Tibial nerve (tissue), 4 donors: ENCODE measurements at regions not wholly inside any gene's neighbourhood (a gene's known extent, or its start where the extent isn't known, plus 50 kb on each side); places are given as distances from the start of the nearest gene placed in this dataset.
A peak's percentile ranks its signal among the peaks of the same experiment; 100 is the strongest.

Experiments used
- DNase-seq, 2 donors: peaks; one replicate each; pipeline ENCODE4 v3.0.0-alpha.2; 2019; ENCODE audit warnings: low spot score in 2 of 2
- H3K27ac ChIP-seq, 4 donors: fragments of 200-600 bp; sonication (generic) in 3 of 4; one replicate each; pipeline ENCODE4 v1.5.1; 2017 to 2019; ENCODE audit warnings: mild to moderate bottlenecking in 1 of 4
- H3K27me3 ChIP-seq, 2 donors: fragments of 200-600 bp; sonication (generic) in 1 of 2; one replicate each; pipeline versions ENCODE4 v1.5.1 to v1.6.0; 2017 to 2019
- H3K36me3 ChIP-seq, 3 donors: fragments of 200-600 bp; sonication (generic); one replicate each; pipeline ENCODE4 v1.5.1; 2018 to 2019
- H3K4me1 ChIP-seq, 4 donors: fragments of 200-600 bp; sonication (generic) in 3 of 4; one replicate each; pipeline ENCODE4 v1.5.1; 2017 to 2019
- H3K4me3 ChIP-seq, 4 donors: fragments of 200-600 bp; sonication (generic) in 3 of 4; one replicate each; pipeline ENCODE4 v1.5.1; 2017 to 2019; ENCODE audit warnings: mild to moderate bottlenecking in 1 of 4, moderate library complexity in 1 of 4
- H3K9me3 ChIP-seq, 4 donors: fragments of 200-600 bp; sonication (generic) in 3 of 4; one replicate each; pipeline ENCODE4 v1.5.1; 2017 to 2019
- EP300 ChIP-seq, 2 donors: sonication (generic); formaldehyde crosslinking; IDR thresholded peaks; one replicate each; pipeline ENCODE4 v1.6.1; 2017; ENCODE audit warnings: antibody characterized with exemption in 2 of 2, mild to moderate bottlenecking in 1 of 2
- POLR2A ChIP-seq, 2 donors: fragments of 450-650 bp; IDR thresholded peaks; one replicate each; pipeline ENCODE4 v1.6.1; 2017; ENCODE audit warnings: antibody characterized with exemption in 2 of 2, mild to moderate bottlenecking in 2 of 2, moderate library complexity in 2 of 2
- WGBS, 2 donors: methylation state at CpG; one replicate each; pipeline ENCODE4 v1.1.5; 2018; 5-methylcytosine and 5-hydroxymethylcytosine counted together
- TF ChIP-seq, protein P1 (sequence below), 5 experiments: fragments of 200-600 bp in 3 of 5; fragments of 450-650 bp in 2 of 5; sonication (generic) in 3 of 5; IDR thresholded peaks; one replicate each; pipeline ENCODE4 v1.5.1; 2016 to 2019; ENCODE audit warnings: antibody characterized with exemption in 5 of 5, mild to moderate bottlenecking in 3 of 5, moderate library complexity in 2 of 5

DNA sequence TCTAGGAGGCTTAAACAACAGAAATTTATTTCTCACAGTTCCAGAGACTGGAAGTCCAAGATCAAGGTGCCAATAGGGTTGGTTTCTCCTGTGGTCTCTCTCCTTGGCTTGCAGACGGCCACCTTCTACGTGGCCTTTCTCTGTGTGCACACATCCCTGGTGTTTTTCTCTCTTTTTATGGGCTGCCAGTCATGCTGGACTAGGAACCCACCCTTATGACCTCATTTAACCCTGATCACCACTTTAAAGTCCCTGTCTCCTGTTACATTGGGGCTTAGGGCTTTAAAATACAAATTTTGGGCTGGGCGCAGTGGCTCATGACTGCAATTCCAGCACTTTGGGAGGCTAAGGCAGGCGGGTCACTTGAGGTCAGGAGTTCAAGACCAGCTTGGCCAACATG lies 157.1 kb downstream of the TLE1 start:
- Histone ChIP-seq H3K27ac (no peak overlapping the region), H3K4me3 (no peak overlapping the region), H3K9me3 (no peaks in the 10 kb centered on the region), H3K36me3 (no peaks in the 10 kb centered on the region), H3K4me1 (no peaks in the 10 kb centered on the region), H3K27me3 (no peaks in the 10 kb centered on the region)
- TF ChIP-seq, protein P1, sequence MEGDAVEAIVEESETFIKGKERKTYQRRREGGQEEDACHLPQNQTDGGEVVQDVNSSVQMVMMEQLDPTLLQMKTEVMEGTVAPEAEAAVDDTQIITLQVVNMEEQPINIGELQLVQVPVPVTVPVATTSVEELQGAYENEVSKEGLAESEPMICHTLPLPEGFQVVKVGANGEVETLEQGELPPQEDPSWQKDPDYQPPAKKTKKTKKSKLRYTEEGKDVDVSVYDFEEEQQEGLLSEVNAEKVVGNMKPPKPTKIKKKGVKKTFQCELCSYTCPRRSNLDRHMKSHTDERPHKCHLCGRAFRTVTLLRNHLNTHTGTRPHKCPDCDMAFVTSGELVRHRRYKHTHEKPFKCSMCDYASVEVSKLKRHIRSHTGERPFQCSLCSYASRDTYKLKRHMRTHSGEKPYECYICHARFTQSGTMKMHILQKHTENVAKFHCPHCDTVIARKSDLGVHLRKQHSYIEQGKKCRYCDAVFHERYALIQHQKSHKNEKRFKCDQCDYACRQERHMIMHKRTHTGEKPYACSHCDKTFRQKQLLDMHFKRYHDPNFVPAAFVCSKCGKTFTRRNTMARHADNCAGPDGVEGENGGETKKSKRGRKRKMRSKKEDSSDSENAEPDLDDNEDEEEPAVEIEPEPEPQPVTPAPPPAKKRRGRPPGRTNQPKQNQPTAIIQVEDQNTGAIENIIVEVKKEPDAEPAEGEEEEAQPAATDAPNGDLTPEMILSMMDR (IDR thresholded peaks at IDR 0.05): no peak
- TF ChIP-seq POLR2A (IDR thresholded peaks at IDR 0.05): no peak
- TF ChIP-seq EP300 (IDR thresholded peaks at IDR 0.05): no peak
- 92 to 96% methylated on average over 4 of the region's 4 CpGs for WGBS, 2 donors
- no peak for DNase-seq

DNA sequence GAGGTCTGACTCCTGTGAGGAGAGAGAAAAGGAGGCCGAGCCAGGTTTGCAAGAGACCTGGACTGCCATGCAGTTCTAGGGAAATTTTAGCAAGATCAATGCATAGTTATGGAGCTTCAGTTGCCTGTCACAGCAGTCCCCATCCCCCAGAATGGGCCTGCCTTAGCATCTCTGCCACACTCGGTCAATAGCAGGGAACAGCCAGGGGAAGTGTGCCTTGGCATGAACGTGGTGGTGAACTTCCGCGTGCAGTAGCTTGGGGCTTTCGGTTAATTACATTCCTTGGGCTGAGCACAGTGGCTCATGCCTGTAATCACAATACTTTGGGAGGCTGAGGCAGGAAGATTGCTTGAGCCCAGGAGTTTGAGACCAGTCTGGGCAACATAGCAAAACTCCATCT lies 157.8 kb downstream of the TLE1 start:
- Histone ChIP-seq H3K27ac (no peak overlapping the region), H3K9me3 (no peaks in the 10 kb centered on the region), H3K4me3 (no peak overlapping the region), H3K36me3 (no peaks in the 10 kb centered on the region), H3K4me1 (no peaks in the 10 kb centered on the region), H3K27me3 (no peaks in the 10 kb centered on the region)
- TF ChIP-seq EP300 (IDR thresholded peaks at IDR 0.05) (no peak), POLR2A (IDR thresholded peaks at IDR 0.05) (no peak)
- TF ChIP-seq, protein P1 (IDR thresholded peaks at IDR 0.05): no peak
- 77 to 94% methylated on average over 6 of the region's 6 CpGs for WGBS, 2 donors
- no peak for DNase-seq

DNA sequence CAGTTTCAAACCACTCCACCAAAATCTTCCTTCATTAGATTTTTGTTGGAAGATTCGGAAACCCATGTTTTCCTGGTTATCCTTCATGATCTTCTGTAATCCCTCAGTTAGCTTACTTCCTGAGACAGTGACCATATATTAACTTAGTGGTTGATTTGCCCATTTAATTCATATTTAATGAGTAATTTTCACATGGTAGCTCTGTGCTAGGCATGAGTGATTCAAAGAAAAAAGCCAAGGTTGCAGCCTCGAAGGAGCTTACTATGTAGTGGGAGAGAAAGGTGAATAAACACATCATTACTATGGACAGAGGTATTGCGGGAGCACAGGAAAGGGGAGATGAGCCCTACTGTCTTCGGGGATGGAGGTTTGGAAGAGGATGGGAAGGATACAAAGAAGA lies 158.5 kb downstream of the TLE1 start:
- no peaks in the 10 kb centered on the region for H3K36me3 ChIP-seq
- TF ChIP-seq, protein P1 (IDR thresholded peaks at IDR 0.05): no peak
- TF ChIP-seq POLR2A (IDR thresholded peaks at IDR 0.05): no peak
- TF ChIP-seq EP300 (IDR thresholded peaks at IDR 0.05): no peak
- H3K9me3 ChIP-seq: no peaks in the 10 kb centered on the region
- H3K27ac ChIP-seq: no peak overlapping the region
- H3K4me3 ChIP-seq: no peak overlapping the region
- no peaks in the 10 kb centered on the region for H3K4me1 ChIP-seq
- DNase-seq: no peak
- WGBS, 2 donors: 96 to 97% methylated on average over 4 of the region's 4 CpGs
- no peaks in the 10 kb centered on the region for H3K27me3 ChIP-seq

DNA sequence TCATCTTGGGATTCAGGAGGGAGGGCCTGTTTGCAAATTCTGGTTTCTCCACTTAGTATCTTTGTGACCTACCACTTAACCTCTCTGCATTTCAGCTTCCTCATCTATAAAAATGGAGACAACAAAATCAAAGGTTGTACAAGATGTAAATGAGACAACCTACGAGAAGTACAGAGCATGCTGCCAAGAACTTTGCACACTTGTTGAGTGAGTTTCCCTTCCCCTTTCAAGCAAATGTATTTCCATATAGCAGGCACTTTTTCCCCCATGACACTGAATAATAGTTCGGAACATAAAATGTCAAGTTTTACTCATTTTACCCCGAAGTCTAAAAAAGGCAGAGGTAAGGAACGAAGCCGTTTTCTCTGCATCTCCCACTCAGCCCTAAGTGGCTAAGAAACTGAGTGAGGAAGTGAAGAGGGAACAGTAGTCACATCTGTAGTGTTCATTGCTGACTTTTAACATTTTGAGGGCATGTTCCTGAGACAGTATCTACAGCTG lies 159.0 kb downstream of the TLE1 start:
- 82 to 83% methylated on average over 5 of the region's 5 CpGs for WGBS, 2 donors
- Histone ChIP-seq H3K9me3 (no peaks in the 10 kb centered on the region), H3K27ac (no peak overlapping the region), H3K4me3 (no peak overlapping the region), H3K36me3 (no peaks in the 10 kb centered on the region), H3K27me3 (no peaks in the 10 kb centered on the region), H3K4me1 (no peaks in the 10 kb centered on the region)
- no peak for DNase-seq
- TF ChIP-seq POLR2A (IDR thresholded peaks at IDR 0.05) (no peak), EP300 (IDR thresholded peaks at IDR 0.05) (no peak)

DNA sequence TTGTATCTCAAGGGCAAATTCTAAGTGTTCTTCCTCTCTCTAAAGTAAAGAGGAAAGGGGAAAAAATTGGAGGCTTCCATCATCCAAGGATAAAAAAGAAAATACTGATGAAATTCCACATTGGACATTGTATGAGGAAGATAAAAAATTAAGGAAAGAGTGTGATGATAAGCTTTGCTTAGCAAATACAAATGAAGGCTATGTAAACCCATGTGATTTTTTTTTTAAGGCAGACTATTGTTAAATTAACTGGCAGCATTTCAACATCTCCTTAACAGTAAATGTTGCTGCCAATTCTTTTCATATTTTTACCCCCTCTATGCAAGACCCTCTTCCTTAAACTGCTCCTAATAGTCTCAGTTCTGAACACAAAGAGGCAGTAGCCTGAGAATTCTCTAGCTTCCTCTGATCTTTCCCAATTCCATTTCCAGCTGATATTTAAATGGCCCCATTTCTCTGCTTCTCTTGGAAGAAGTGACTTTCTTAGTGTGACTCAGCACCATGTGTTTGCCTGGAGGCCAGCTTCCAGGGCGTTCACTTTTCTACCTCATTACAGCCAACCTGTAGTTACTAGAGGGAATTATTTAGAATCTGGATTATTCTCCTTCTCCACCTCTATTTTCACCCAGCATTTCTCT lies 159.7 kb downstream of the TLE1 start:
- DNase-seq: no peak
- TF ChIP-seq POLR2A (IDR thresholded peaks at IDR 0.05) (no peak), EP300 (IDR thresholded peaks at IDR 0.05) (peak in 1 of 2 donors; percentile 59)
- Histone ChIP-seq H3K9me3 (no peaks in the 10 kb centered on the region), H3K4me3 (no peak overlapping the region), H3K36me3 (no peaks in the 10 kb centered on the region), H3K4me1 (no peaks in the 10 kb centered on the region), H3K27me3 (no peaks in the 10 kb centered on the region), H3K27ac (no peak overlapping the region)
- WGBS, 2 donors: 57 to 68% methylated on average over 1 of the region's 1 CpG

DNA sequence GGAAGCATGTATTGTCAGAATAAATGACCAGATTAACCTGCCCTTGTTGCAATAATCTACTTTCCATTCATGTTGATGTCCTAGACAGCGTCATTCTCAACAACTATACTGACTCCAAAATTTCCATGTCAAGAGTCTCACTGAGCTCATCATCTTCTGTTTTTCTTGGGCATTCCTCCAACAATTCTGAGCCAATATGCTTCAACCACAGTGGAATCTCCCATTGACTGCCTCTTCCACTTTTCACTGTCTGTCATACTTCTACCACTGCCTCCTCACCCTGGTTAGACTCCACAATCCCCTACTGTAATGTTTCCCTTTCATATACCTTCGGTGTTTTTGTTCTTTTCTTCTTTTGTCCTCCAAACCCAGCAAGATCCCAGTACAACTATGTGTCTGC lies 162.8 kb downstream of the TLE1 start:
- no peak overlapping the region for H3K4me3 ChIP-seq
- H3K4me1 ChIP-seq: peaks cover 0 to 5% (median 0%) of the 10 kb centered on the region in 4 donors
- DNase-seq: no peak
- TF ChIP-seq, protein P1 (IDR thresholded peaks at IDR 0.05): no peak
- TF ChIP-seq POLR2A (IDR thresholded peaks at IDR 0.05): no peak
- TF ChIP-seq EP300 (IDR thresholded peaks at IDR 0.05): no peak
- H3K36me3 ChIP-seq: no peaks in the 10 kb centered on the region
- no peak overlapping the region for H3K27ac ChIP-seq
- H3K27me3 ChIP-seq: no peaks in the 10 kb centered on the region
- H3K9me3 ChIP-seq: no peaks in the 10 kb centered on the region
- WGBS, 2 donors: 68 to 72% methylated on average over 2 of the region's 2 CpGs
